Fibroblast of skin of right quadriceps (primary cell): ENCODE measurements at regions not wholly inside any gene's neighbourhood (a gene's known extent, or its start where the extent isn't known, plus 50 kb on each side); places are given as distances from the start of the nearest gene placed in this dataset.

Experiments
- DNase-seq: peaks from one replicate; pipeline ENCODE4 v3.0.0-alpha.2; 2013

DNA sequence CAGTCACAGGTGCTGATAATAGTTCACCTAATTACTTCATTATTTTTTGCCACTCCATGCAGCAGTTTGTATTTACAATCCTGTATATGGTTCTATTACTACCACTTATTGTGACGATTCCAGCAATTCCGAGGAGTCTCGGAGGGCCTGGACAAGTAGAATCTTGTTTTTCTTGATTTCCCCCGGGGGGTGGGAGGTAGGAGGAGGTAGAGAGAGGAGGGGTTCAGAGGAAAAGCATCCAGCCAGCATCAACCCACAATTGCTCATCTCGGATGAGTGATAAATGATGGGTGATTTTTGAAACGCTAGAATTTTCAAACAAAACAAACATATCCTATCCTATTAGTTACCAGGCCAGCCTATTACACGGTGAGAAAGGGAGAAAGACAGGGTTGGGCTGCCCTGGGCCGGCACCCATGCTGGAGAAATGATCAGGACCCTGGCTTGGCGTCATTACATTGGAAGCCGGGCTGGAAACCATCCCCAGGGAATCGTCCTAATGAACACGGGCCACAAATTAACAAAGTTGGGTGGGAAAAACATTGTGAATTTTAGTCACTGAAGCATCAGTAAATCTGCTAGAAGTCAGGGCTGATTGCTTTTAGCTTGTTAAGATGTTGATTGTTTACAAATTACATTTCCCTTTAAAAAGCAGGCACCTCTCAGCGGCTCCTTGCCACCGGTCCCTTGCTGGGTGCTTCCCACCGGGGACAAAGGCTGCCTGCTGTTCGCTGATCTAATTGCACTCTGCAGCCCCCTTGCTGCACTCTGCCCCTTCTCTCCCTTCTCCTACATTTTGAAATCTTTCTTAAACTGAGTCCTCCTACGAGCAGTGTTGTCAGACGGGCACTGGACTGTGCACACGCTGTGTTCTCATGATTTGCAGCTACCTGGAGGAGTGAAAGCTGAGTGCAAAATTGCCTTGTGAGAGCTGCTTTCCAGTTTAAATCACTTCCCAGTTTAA lies 95.5 kb downstream of the FAM204A start:
- no peak for DNase-seq

DNA sequence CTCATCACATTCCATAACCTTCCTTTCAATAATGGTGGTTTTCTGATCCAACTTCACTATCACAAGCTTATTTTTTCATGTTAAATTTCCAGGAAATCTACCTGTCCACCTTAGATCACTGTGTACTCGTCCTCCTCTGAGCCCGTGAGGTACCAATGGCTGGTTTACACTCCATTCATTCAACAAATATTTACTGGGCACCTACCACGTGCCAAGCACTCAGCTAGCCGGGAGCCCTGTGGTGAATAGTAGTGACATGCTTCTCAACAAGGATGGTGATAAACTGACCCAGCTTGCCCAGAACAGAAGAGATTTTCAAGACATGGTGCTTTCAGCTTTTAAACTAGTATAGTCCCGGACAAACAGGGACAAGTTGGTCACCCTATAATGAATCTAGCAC lies 98.2 kb downstream of the FAM204A start:
- no peak for DNase-seq

DNA sequence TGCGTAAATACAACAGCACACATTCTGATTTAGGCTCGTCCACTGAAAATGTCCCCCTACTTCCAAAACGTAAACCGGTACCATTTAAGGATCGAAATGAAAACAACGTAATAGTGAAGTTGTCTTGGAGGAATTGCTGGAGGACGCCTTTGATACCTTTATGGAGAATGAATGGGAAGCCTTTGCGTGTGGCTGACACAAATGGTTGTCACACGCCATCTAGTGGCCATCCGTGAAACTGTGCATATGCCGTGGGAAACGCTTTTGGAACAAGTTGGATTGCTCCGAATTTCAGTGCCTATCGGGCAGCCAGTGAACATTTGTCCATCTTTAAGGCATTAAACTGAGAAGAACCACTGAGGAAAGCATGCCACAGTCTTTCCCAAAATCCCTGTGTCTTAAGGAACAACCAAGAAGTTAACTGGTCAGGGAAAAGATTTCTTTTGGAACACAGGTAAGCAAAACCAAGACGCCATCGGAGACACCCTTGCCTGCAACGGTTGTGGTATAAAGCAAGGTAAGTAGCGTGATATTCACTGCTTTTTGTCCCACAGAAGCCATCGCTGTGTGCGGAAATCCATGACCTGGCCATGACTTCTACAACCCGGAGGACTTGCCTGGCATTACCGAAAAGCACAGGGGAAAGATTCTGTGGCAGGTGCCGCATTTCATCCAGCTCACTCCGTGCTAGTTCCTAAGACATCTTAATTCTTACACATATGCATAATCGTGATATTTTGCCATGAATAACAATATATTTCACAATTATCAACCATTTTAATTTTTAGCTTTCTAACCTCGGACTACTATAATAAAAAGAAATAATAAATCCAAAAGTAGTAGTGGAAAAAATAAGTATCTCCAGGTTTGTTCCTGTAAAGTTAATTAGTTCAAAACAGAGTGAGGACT lies 100.6 kb downstream of the FAM204A start:
- peak; percentile 79 for DNase-seq

DNA sequence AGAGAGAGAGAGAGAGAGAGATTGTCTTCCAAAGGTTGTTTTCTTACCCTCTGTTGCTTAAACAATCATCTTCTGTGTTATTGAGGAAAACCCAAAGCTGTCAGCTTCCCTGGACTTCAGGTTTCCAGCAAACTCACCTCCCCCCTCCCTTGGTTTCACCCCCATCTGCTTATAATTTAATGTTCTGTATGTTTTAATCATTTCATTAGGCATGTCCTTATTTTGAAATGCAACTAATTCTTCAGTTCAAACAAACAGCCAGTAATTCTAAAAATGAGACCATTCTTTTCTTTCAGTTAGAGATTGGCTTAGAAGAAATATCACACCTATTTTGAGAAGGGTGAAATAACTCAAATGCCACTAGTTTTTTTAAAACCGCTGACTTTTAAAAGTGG lies 102.9 kb downstream of the FAM204A start:
- DNase-seq = peak; percentile 50

DNA sequence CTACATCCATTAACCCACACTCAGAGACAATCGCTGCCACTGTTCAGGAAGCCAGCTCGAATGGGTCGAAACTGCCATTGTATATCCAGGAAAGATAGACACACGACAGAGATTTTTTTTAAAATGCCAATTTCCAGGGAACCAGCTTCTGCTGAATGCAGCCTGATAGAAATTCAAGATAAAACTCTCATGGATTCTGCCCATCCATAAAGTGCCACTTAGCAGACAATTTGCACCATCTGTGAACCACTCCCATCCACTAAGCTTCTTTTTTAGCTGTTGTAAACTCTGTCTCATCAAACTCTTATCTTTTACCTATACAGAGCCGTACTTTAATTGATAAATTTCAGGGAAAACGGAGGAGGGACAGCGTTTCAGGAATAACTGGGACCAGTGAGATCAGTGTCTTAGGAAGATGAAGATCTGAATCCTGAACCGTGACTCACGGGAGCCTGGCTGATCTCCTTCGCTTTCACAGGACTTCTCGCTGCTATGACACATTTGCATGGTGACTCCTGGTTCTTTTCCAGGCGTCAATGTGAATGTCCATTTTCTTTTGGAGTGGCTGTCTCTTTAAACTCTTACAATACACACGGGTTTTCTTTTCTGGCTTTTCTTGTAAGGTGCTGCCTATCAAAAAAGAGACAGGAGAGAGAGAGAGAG lies 103.4 kb downstream of the FAM204A start:
- DNase-seq = peak; percentile 72

DNA sequence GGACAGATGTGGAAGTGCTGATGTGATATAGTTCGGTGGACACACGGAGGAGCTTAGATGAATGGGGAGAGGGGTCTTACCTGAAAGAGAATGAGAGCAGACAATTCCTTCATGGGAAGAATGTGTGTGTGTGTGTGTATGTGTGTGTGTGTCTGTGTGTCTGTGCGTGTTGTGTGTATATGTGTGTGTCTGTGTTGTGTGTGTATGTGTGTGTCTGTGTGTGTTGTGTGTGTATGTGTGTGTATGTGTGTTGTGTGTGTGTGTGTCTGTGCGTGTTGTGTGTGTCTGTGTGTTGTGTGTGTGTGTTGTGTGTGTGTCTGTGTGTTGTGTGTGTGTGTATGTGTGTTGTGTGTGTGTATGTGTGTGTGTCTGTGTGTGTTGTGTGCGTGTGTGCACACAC lies 104.2 kb downstream of the FAM204A start:
- DNase-seq = no peak

DNA sequence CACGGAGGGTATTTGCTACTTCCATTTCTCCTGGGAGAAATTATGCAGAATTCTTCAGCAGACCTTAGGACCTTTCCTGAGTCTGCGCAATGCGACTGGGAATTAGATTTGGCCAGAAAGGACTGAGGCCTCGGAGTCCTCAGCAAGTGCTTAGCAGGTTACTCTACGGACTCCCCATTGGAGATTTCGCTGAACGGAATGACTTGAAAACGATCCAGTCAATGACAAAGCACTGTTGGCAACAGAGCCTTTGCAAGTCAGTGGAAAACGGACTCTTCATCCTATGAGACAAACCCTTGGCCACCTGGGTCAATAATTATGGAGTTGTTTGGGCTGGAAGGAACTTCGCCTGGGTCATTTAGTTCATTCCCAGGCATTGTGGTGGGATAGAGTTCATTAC lies 107.4 kb downstream of the FAM204A start:
- no peak for DNase-seq

DNA sequence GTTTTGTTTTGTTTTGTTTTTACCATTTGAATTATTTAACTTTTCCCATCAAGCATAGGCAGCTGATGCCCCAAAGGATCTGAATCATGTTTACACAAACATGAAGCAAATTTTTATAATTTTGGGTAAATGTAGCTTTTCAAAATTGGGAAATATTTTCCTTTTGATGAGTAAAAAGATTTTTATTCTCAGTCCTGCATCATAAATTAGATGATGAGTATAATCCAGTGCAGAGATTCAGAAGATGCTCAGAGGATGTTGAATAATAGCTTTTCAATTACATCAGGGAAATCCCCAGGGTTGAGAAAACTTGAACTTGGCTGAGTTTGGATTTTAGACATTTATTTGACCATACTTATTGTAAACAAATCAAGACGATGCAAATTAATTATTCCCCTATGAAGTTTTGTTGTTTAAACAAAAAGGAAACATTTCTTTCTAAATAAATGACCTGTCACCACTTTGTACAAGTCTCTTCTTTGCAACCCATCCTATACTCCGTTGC lies 121.7 kb downstream of the FAM204A start:
- DNase-seq = peak; percentile 7

DNA sequence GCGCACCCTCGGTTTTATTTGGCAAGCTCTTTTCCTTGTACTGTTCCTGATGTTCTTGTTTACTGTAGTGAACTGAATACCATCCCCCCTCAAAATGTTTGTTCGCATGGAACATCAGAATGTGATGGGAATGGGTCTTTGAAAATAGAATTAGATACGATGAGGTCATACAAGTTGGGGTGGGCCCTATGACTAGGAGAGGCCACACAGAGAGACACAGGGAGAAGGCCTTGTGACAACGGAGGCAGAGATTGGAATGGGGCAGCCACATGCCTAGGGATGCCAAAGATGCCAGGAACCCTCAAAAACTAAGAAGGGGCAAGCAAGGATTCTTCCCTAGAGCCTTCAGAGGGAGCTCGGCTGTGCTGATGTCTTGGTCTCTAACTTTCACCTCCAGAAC lies 123.6 kb downstream of the FAM204A start:
- DNase-seq = no peak

DNA sequence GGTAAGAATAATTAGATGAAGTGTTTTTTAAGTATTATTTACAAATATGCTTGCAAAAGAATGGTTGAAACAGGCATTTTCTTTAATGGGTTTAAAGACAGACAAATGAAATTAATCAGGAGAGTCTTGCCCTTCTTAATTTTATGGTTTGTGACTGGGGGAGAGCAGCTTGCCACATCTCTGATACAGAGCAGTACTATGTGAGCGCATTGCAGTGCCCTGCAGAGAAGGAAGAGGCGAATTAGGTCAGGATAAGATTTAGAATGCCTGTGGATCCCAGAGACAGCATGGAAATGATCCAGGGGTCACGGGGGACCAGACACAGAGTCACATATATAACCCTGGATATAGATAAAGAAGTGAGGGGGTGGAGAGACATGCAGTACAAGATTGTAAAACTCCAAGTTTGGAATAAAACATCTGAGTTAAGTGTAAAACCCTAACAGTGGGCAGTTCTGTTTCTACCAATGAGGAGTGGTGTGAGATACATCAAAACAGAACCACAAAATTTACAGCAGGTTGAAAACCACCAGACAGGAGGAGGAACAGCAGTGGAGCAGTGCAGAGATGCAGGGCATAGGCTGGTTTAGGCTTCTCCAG lies 125.5 kb downstream of the FAM204A start:
- DNase-seq = peak; percentile 57

DNA sequence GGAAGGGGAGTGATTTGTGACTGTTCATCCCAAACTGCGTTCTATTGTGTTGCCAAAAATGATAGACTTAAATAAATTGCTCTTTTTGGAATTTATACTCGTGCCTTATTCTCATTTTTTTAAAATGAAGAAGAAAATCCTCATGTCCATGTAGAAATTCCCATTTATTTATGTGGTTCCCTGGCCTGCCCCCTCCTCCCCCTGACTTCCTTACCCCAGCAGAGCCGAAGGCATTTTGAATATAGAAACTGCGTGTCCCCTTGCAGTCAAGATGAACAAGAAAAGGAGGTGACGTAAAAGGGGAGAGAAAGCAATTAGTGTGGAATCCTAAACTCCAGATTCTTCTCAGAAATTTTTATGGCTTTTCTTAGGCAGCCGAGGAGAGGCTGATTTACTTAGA lies 126.1 kb downstream of the FAM204A start:
- DNase-seq = peak; percentile 89

DNA sequence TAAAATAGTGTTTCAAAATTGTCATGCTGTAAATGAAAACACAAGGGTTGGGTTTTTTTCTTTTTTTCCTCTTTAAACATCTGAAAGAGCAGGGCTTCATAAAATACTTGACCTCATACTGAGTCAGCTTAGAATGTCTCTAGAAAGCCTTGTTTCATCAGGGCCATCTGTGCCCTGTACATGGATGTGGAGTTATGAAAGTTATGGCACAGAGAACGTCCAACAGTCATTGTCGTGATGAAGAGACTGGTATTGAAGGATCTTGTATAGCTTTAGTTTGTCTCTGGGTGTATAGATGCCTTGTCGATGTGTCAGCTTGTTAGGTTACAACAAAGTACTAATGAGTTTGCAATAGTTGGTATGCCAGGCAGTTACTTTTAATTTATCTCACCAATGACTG lies 127.3 kb downstream of the FAM204A start:
- DNase-seq = peak; percentile 52

DNA sequence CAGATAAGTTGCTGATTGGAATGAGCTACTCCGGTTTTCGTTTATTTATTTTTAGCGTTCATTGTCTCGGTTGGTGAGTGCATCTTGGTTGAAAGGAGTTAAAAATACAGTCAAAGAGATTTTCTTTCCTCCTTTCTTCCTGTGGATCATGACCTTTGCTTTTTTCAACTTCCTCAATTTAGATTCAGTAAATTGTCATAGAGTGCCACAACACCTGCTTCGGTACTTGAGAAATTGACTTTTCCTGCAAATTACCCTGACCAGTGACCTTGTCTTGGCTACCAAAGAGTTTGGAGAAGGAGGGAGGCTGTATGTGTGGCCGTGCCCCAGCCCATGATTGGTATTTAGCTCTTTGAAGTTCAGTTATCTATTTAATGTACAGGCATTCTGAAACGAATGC lies 128.7 kb downstream of the FAM204A start:
- DNase-seq = no peak

DNA sequence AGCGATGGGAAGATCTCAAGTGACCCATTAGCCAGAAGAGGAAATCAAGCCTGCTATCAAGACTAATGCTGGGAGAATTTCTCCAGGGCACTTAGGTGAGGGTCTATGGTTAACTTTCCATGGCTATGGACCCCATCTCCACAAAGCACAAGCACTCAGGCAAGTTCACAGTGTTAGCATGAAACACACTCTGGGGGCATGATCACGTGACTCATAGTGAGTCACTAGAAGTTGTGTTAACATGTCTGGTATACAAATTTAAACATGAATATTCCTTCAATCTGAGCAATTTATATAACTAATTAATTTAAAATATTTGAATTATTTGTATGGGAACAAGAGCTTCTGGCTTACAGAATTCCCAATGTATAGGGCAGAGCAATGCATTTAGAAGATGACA lies 131.8 kb downstream of the FAM204A start:
- DNase-seq = peak; percentile 47

DNA sequence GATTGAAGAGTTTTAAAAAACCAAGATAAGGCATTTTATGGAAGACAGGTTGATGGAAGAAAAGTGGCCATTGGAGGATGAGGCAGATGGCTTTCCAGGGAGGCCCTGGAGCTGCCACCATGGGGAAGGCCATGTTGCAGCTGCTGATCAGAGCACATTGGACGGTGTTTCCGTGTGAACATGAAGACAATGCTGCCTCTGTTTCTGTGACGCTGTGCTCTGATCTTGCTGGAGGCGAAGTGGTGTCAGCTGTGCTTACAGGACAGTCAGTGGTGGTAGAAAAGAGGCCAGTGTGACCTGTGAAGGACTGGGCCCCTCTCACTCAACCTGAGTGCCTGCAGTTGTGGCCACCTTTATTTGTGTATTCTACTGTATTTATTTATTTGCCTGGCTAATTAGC lies 132.9 kb downstream of the FAM204A start:
- DNase-seq = no peak

DNA sequence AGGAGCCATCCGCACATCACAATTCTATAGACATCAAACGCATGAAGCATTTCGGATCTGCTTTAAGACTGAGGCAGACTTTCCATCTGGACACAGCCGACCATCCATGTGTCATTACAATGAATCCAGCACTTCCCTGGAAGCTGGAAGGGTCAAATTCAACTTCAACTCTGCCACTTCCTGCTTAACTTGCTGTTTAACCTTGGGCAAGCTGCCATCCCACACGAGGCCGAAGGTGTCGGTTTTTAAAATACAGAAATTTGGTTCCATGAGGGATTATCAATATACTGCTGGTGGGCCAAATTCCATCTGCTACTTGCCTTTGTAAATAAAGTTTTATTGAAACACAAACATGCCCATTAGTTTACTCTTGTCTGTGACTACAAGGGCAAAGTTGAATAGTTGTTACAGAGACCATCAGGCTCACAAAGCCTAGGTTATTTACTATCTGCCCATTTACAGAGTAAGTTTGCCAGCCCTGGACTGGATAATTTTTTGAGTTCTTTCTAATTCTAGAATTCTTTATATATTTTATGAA lies 134.6 kb downstream of the FAM204A start:
- DNase-seq = no peak

DNA sequence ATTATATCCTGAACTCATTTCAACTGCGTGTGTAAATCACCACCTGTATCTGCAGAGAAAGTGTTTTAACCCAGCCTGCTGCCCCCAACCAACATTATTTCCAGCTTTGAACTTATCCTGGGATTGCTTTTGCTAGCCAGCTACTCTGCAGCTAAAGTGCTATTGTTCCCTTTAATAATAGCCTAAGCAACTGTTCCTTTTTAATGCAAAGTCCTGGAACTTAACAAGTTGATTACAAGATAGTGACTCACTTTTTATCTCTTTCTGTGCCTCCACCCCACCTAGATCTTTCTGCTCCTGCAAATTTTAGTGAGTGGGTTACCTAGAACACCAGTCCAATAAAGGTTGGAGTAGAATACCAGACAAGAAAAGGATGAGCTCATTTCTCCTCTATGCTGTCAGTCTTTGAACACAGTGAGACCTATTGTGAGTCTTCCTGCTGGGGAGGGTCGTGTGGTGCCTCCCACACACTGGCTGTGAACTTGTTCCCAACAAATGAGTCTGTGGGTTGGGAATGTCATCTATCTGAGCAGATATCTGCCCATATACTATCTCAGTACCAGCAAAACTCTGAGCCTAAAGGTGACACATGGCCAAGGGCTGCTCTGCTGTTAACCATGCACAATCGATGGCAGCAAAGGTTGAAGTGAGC lies 137.7 kb downstream of the FAM204A start:
- DNase-seq = no peak

DNA sequence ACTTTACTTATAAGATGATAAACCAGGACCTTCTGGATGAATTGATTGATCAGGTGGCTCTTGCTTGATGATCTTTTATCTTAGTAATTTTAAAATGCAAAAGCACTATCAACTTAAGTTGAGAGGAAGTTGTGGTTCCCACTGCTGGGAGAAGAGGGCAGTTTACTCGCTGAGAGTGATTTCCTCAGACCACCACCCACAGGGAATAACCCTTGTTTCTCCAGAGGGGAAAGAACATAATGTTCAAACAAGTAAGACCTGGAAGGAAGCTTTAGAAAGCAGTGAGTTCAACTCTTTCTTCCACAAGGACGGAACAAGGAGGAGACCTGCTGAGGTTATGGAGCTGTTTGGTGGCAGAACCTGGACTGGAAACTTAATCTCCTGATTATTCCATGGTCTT lies 138.7 kb downstream of the FAM204A start:
- no peak for DNase-seq

DNA sequence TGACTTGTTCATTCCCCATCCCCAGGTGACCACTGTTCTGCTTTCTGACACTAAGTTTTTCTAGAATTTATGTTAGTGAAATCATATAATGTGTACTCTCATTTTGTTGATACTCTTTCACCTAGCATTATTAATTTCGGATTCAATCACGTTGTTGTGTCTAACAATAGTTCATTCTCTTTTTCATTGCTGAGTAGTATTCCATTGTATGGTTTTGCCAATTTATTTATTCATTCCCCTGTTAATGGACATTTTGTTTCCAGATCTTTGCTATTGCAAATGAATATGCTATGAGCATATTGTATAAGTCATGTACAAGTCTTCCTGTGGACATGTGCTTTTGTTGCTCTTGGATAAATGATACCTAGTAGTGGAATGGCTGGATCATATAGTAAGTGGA lies 146.4 kb downstream of the FAM204A start:
- no peak for DNase-seq

DNA sequence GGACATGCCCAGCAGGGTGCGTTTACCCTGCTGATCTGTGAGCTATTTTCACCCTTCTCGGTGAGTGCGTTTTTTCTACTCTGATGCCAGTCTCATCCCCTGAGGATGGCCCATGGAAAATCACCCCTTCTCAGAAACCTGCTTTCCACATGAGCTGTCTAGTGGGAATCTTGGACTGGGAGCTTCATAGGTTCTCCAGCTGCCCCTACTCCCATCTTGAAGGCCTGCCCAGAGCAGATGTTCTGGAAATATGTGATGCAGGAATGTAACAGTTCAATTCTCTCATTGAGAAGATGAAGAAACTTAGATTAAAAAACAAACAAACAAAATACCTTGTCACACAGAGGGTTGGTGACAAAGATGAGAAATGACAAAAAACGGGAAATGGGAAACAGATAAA lies 146.9 kb upstream of the RAB11FIP2 start:
- DNase-seq = no peak

DNA sequence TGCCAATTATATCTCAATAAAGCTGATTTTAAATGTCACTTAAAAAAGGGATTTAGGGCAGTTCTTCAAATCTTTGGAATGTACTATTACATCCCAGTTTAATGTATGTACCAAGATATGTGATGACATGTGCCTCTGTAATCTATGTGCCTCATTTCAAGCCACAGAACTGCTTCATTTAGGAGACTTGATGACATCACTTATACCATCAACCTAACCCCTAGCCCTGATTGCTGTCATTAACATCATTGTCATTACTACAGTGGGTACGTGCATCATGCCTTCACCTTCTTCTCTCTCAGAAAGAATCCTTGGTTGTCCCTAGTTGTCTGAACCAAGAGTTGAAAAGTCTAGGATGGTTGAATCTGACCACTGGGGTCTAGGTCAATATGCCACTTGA lies 134.3 kb upstream of the RAB11FIP2 start:
- DNase-seq = no peak

DNA sequence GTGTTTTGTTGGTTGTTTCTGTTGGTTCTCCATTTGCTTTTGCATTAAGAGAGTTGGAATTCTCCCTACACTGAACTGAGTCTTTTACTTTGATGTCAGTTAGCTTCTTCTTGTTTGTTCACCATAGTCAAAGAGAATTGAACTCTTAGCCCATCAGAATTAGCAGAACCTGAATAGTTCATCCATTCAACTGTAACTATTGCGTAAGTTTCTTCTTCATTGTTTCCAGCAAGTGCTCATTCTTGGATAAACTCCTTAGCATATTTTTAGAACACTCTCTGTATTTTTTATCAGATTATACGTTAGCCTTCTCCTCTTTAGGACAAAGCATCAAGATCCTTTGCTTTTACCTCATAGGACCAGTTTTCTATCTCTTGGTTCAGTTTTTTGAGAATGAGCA lies 128.4 kb upstream of the RAB11FIP2 start:
- no peak for DNase-seq
